ENCODE measurements at regions not wholly inside any gene's neighbourhood (a gene's known extent, or its start where the extent isn't known, plus 50 kb on each side); places are given as distances from the start of the nearest gene placed in this dataset.
A peak's percentile ranks its signal among the peaks of the same experiment; 100 is the strongest.

GRCh38 chr12:13680916-13681315, 300.5 kb downstream of the GRIN2B start:
- DNase-seq (ENCODE audit: low spot score), result no peak

GRCh38 chr12:13676880-13677279, 304.5 kb downstream of the GRIN2B start:
- DNase-seq (ENCODE audit: low spot score), result no peak

GRCh38 chr12:13670285-13670866, 311.0 kb downstream of the GRIN2B start:
- no peak for DNase-seq (ENCODE audit: low spot score)

- no peak for DNase-seq (ENCODE audit: low spot score)
Measured at GRCh38 chr12:13668880-13669279, 312.5 kb downstream of the GRIN2B start.

- no peak for DNase-seq (ENCODE audit: low spot score)
Measured at GRCh38 chr12:13666806-13667205, 314.6 kb downstream of the GRIN2B start.

- DNase-seq (ENCODE audit: low spot score), result peak; percentile 75
Measured at GRCh38 chr12:13661005-13661887, 320.2 kb downstream of the GRIN2B start.

GRCh38 chr12:13654456-13654855, 326.9 kb downstream of the GRIN2B start:
- DNase-seq (ENCODE audit: low spot score), result no peak

GRCh38 chr12:13652105-13652504, 329.3 kb downstream of the GRIN2B start:
- DNase-seq (ENCODE audit: low spot score), result no peak

GRCh38 chr12:13635709-13636108, 345.7 kb downstream of the GRIN2B start:
- no peak for DNase-seq (ENCODE audit: low spot score)

- no peak for DNase-seq (ENCODE audit: low spot score)
Measured at GRCh38 chr12:13631873-13632272, 349.5 kb downstream of the GRIN2B start.

- no peak for DNase-seq (ENCODE audit: low spot score)
Measured at GRCh38 chr12:13630354-13630753, 351.0 kb downstream of the GRIN2B start.

- DNase-seq (ENCODE audit: low spot score), result no peak
Measured at GRCh38 chr12:13628067-13628466, 353.3 kb downstream of the GRIN2B start.

- no peak for DNase-seq (ENCODE audit: low spot score)
Measured at GRCh38 chr12:13627536-13627935, 353.9 kb downstream of the GRIN2B start.

- DNase-seq (ENCODE audit: low spot score), result no peak
Measured at GRCh38 chr12:13613297-13613696, 368.1 kb downstream of the GRIN2B start.

- no peak for DNase-seq (ENCODE audit: low spot score)
Measured at GRCh38 chr12:13609894-13610679, 371.3 kb downstream of the GRIN2B start.

GRCh38 chr12:13606290-13606689, 375.1 kb downstream of the GRIN2B start:
- peak; percentile 30 for DNase-seq (ENCODE audit: low spot score)

GRCh38 chr12:13603953-13604352, 377.4 kb downstream of the GRIN2B start:
- DNase-seq (ENCODE audit: low spot score), result no peak

GRCh38 chr12:13602172-13602571, 379.2 kb downstream of the GRIN2B start:
- no peak for DNase-seq (ENCODE audit: low spot score)

GRCh38 chr12:13599176-13599575, 382.2 kb downstream of the GRIN2B start:
- no peak for DNase-seq (ENCODE audit: low spot score)

- no peak for DNase-seq (ENCODE audit: low spot score)
Measured at GRCh38 chr12:13597837-13598236, 383.6 kb downstream of the GRIN2B start.

- DNase-seq (ENCODE audit: low spot score), result no peak
Measured at GRCh38 chr12:13597166-13597565, 384.2 kb downstream of the GRIN2B start.

GRCh38 chr12:13596714-13597113, 384.7 kb downstream of the GRIN2B start:
- no peak for DNase-seq (ENCODE audit: low spot score)
